Breast epithelium (tissue), 3 donors: ENCODE measurements at regions not wholly inside any gene's neighbourhood (a gene's known extent, or its start where the extent isn't known, plus 50 kb on each side); places are given as distances from the start of the nearest gene placed in this dataset.

Experiments
- CTCF ChIP-seq, 3 donors: fragments of 450-650 bp; IDR thresholded peaks; one replicate each; pipeline ENCODE4 v1.5.1; 2016 to 2017; ENCODE audit warnings: antibody characterized with exemption in 3 of 3, mild to moderate bottlenecking in 3 of 3, moderate library complexity in 3 of 3
- POLR2A ChIP-seq: fragments of 450-650 bp; IDR thresholded peaks from one replicate; pipeline ENCODE4 v1.6.1; 2016; ENCODE audit warnings: antibody characterized with exemption, mild to moderate bottlenecking, moderate library complexity

- TF ChIP-seq POLR2A (no peak), CTCF (IDR thresholded peaks at IDR 0.05) (no peak)
Observed at GRCh38 chr9:711761-712553, 129.5 kb upstream of the DMRT1 start.
